ENCODE measurements at regions not wholly inside any gene's neighbourhood (a gene's known extent, or its start where the extent isn't known, plus 50 kb on each side); places are given as distances from the start of the nearest gene placed in this dataset.
A peak's percentile ranks its signal among the peaks of the same experiment; 100 is the strongest.

DNA sequence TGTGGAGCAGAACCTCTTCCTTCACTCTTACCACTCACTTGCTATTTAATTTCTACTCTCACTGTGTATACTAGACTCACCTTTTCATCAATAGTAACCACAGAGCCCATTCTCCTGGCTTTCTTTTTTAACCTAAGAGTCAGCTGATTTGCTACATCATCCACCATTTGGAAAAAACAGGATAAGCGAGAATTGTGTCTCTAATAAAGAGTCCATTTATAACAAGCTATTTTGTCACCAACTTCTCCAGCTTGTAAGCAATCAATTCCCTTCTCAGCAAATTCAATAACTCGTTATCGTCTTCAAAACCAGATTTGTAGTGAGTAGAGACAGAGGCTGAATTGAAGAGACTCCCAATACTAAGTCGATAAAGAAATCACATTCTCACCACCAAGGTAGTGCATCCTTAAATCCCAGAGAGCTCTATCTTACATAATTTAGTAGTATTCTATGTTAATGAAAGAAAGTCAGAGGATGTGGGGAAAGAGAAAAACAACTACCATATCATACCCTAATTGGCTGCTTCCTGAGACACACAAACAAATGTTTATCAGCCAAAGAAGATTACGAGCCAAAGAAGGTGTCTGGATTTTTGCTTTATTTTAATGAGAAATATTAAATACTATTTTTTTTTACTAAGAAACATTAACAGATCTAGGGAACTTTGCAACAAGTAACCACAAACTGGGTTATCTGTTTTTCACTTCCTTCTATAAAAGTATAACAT lies 52.5 kb upstream of the SPTBN1 start:
- Histone ChIP-seq H3K4me1 (peaks cover 2 to 15% of the 10 kb centered on the region in 2 donors), H3K27me3 (no peaks in the 10 kb centered on the region), H3K36me3 (no peaks in the 10 kb centered on the region), H3K9me3 (no peaks in the 10 kb centered on the region), H3K27ac (peak overlapping the region in 1 of 2 donors; percentile 66), H3K4me3 (no peak overlapping the region)
- no peak for DNase-seq (ENCODE audit: low spot score)
- TF ChIP-seq, protein P1, sequence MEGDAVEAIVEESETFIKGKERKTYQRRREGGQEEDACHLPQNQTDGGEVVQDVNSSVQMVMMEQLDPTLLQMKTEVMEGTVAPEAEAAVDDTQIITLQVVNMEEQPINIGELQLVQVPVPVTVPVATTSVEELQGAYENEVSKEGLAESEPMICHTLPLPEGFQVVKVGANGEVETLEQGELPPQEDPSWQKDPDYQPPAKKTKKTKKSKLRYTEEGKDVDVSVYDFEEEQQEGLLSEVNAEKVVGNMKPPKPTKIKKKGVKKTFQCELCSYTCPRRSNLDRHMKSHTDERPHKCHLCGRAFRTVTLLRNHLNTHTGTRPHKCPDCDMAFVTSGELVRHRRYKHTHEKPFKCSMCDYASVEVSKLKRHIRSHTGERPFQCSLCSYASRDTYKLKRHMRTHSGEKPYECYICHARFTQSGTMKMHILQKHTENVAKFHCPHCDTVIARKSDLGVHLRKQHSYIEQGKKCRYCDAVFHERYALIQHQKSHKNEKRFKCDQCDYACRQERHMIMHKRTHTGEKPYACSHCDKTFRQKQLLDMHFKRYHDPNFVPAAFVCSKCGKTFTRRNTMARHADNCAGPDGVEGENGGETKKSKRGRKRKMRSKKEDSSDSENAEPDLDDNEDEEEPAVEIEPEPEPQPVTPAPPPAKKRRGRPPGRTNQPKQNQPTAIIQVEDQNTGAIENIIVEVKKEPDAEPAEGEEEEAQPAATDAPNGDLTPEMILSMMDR (IDR thresholded peaks at IDR 0.05) = no peak

DNA sequence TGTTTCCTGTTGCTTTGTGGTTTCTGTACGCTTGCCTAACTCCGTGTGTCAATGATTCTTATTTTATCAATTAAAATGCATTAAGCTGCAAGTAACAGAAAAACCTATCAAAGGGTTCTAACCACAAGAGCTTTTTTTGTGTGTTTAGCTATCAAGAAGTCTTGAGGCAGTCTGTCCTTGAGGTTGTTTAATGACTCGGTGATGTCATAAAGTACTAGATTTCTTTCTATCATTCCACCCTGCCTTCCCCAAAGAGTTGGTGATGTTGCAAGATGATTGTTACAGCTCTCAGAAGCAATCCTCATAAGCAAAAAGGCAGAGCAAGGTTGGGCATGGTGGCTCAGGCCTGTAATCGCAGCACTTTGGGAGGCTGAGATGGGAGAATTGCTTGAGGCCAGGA lies 51.9 kb upstream of the SPTBN1 start:
- Histone ChIP-seq H3K36me3 (no peaks in the 10 kb centered on the region), H3K4me1 (peaks cover 2 to 15% of the 10 kb centered on the region in 2 donors), H3K27ac (peak overlapping the region in 1 of 2 donors; percentile 66), H3K27me3 (no peaks in the 10 kb centered on the region), H3K9me3 (no peaks in the 10 kb centered on the region), H3K4me3 (no peak overlapping the region)
- TF ChIP-seq, protein P1 (IDR thresholded peaks at IDR 0.05) = no peak
- no peak for DNase-seq (ENCODE audit: low spot score)

DNA sequence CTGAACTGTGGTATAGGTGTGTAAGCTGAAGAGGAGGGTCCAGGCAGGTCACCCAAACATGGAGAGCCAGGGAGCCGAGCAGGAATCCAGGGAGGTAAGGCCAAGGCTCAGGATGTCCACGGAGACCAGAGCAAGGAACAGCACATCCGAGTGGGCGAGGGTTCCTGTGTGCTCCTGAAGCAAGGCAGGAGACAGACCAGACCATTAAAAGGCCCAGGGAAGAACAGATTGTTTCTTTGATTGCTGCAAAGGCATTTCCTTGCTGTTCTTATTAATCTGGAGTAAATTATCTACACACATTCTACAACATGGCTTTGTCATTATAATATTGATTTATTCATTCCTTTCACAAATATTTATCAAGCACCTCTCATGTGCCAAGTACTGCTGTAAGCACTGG lies 50.1 kb upstream of the SPTBN1 start:
- Histone ChIP-seq H3K27ac (no peak overlapping the region), H3K9me3 (no peaks in the 10 kb centered on the region), H3K27me3 (no peaks in the 10 kb centered on the region), H3K4me1 (peaks cover 2 to 21% of the 10 kb centered on the region in 2 donors), H3K4me3 (no peak overlapping the region), H3K36me3 (no peaks in the 10 kb centered on the region)
- TF ChIP-seq, protein P1 (IDR thresholded peaks at IDR 0.05) = no peak
- no peak for DNase-seq (ENCODE audit: low spot score)
